ENCODE measurements at regions not wholly inside any gene's neighbourhood (a gene's known extent, or its start where the extent isn't known, plus 50 kb on each side); places are given as distances from the start of the nearest gene placed in this dataset.

- no peak for TF ChIP-seq CTCF (IDR thresholded peaks at IDR 0.05; ENCODE audit: control extremely low read depth, extremely low read depth, low read depth, missing control alignments)
- ChIA-PET POLR2A (no interaction called here), CTCF (interaction anchor here (1.4 to 1.5 kb wide), 2 partner anchors 10 to 271 kb away, joined by 4 read pairs; no protein-coding TSS in a partner anchor)
- no peak for DNase-seq (ENCODE audit: extremely low spot score)
These were observed 961.5 kb upstream of the ZEB2 start for GRCh38 chr2:145481334-145481922.

- TF ChIP-seq CTCF (IDR thresholded peaks at IDR 0.05; ENCODE audit: control extremely low read depth, extremely low read depth, low read depth, missing control alignments), result no peak
- POLR2A ChIA-PET, result no interaction called here
- no peak for DNase-seq (ENCODE audit: extremely low spot score)
- CTCF ChIA-PET, result no interaction called here
These were observed 944.9 kb upstream of the ZEB2 start for GRCh38 chr2:145464866-145465265.

- POLR2A ChIA-PET, result no interaction called here
- no peak for DNase-seq (ENCODE audit: extremely low spot score)
- TF ChIP-seq CTCF (IDR thresholded peaks at IDR 0.05; ENCODE audit: control extremely low read depth, extremely low read depth, low read depth, missing control alignments), result no peak
- CTCF ChIA-PET, result interaction anchor here (1.4 kb wide), 1 partner anchor 55 kb away, joined by 4 read pairs; no protein-coding TSS in a partner anchor
These were observed 940.2 kb upstream of the ZEB2 start for GRCh38 chr2:145460112-145460511.

GRCh38 chr2:145431181-145431951 is 911.4 kb upstream of the ZEB2 start:
- DNase-seq (ENCODE audit: extremely low spot score), result no peak
- ChIA-PET POLR2A (no interaction called here), CTCF (no interaction called here)
- no peak for TF ChIP-seq CTCF (IDR thresholded peaks at IDR 0.05; ENCODE audit: control extremely low read depth, extremely low read depth, low read depth, missing control alignments)

- TF ChIP-seq CTCF (IDR thresholded peaks at IDR 0.05; ENCODE audit: control extremely low read depth, extremely low read depth, low read depth, missing control alignments), result no peak
- POLR2A ChIA-PET, result no interaction called here
- DNase-seq (ENCODE audit: extremely low spot score), result no peak
- CTCF ChIA-PET, result no interaction called here
These were observed 903.9 kb upstream of the ZEB2 start for GRCh38 chr2:145423809-145424208.

GRCh38 chr2:145422576-145422975 is 902.7 kb upstream of the ZEB2 start:
- ChIA-PET POLR2A (no interaction called here), CTCF (no interaction called here)
- no peak for DNase-seq (ENCODE audit: extremely low spot score)
- no peak for TF ChIP-seq CTCF (IDR thresholded peaks at IDR 0.05; ENCODE audit: control extremely low read depth, extremely low read depth, low read depth, missing control alignments)
